ENCODE measurements at regions not wholly inside any gene's neighbourhood (a gene's known extent, or its start where the extent isn't known, plus 50 kb on each side); places are given as distances from the start of the nearest gene placed in this dataset.
A peak's percentile ranks its signal among the peaks of the same experiment; 100 is the strongest.

DNA sequence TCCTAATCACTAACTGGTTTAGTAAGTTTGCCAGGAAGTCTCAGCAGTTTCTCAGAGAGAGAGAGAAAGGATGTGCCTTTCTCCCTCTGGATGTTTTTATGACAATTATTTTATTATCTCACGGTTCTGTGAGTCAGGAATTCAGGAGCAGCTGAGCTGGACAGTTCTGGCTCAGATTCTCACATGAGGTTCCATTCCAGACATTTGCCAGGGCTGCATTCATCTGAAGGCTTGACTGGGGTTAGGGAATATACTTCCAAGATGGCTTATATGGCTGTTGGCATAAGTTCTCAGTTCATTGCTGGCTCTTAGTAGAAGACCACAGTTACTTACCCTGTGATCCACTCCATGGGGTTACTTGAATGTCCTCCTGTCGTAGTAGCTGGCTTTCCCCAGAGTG, 101.2 kb upstream of the ATF7IP start:
- DNase-seq, result no peak
- Histone ChIP-seq H3K4ac (ENCODE audit: low read depth, low read length) (no peak overlapping the region), H3K79me2 (ENCODE audit: insufficient read depth, low read length) (no peaks in the 10 kb centered on the region), H3K79me1 (ENCODE audit: insufficient read depth, low read depth, low read length, poor library complexity, severe bottlenecking) (no peaks in the 10 kb centered on the region), H4K20me1 (ENCODE audit: control insufficient read depth, insufficient read depth, insufficient read length) (no peaks in the 10 kb centered on the region), H3K4me1 (ENCODE audit: insufficient read depth, low read length) (peaks cover 9% of the 10 kb centered on the region), H3K9me3 (ENCODE audit: control insufficient read depth, low read depth, low read length) (peaks cover 7% of the 10 kb centered on the region), H3K23me2 (ENCODE audit: insufficient read length, low read depth, low read length, poor library complexity, severe bottlenecking) (no peaks in the 10 kb centered on the region), H4K91ac (ENCODE audit: insufficient read length, low read depth, low read length) (no peak overlapping the region), H4K8ac (replicated peaks; ENCODE audit: insufficient read length, low read depth, low read length) (no peak overlapping the region), H2BK12ac (ENCODE audit: insufficient read length, low read depth, low read length) (no peak overlapping the region), H2AK5ac (ENCODE audit: insufficient read length, low read length) (no peak overlapping the region), H2BK15ac (ENCODE audit: low read depth, low read length) (no peak overlapping the region), H3K14ac (ENCODE audit: insufficient read depth, low read length) (no peak overlapping the region), H3K23ac (ENCODE audit: insufficient read length, low read depth, low read length) (no peak overlapping the region), H3K27ac (ENCODE audit: insufficient read length, low read depth, low read length) (no peak overlapping the region), H3K18ac (ENCODE audit: insufficient read length, low read depth, low read length) (no peak overlapping the region), H3K9ac (ENCODE audit: extremely low read depth, insufficient read length, low read length) (no peak overlapping the region), H3T11ph (ENCODE audit: low read length) (no peak overlapping the region), H3K27me3 (ENCODE audit: insufficient read depth, low read length) (no peaks in the 10 kb centered on the region), H3K56ac (ENCODE audit: insufficient read length, low read depth, low read length) (no peak overlapping the region), H3K4me2 (ENCODE audit: insufficient read depth, insufficient read length, low read length) (no peak overlapping the region), H2AFZ (ENCODE audit: low read length) (no peak overlapping the region), H4K5ac (ENCODE audit: insufficient read length, low read depth, low read length) (no peak overlapping the region), H2BK120ac (ENCODE audit: low read depth, low read length, poor library complexity, severe bottlenecking) (no peak overlapping the region), H2BK20ac (ENCODE audit: low read depth, low read length, poor library complexity, severe bottlenecking) (no peak overlapping the region), H2BK5ac (ENCODE audit: insufficient read length, low read length) (no peak overlapping the region)
- Mint-ChIP-seq H3K4me1 (peaks cover 48% of the 10 kb centered on the region in 2 experiments), H3K4me3 (no peak overlapping the region), H3K27ac (peak overlapping the region in 1 of 3 experiments; percentile 35; a peak in 1 of 7 replicates), H3K9me3 (peaks cover 20 to 27% of the 10 kb centered on the region in 2 experiments), H3K27me3 (ENCODE audit: low read depth) (no peaks in the 10 kb centered on the region), H3K36me3 (ENCODE audit: insufficient read depth in 1 of 3, low read depth in 3 of 3) (peaks cover 13 to 25% (median 17%) of the 10 kb centered on the region in 3 experiments)
- TF ChIP-seq, protein P1, sequence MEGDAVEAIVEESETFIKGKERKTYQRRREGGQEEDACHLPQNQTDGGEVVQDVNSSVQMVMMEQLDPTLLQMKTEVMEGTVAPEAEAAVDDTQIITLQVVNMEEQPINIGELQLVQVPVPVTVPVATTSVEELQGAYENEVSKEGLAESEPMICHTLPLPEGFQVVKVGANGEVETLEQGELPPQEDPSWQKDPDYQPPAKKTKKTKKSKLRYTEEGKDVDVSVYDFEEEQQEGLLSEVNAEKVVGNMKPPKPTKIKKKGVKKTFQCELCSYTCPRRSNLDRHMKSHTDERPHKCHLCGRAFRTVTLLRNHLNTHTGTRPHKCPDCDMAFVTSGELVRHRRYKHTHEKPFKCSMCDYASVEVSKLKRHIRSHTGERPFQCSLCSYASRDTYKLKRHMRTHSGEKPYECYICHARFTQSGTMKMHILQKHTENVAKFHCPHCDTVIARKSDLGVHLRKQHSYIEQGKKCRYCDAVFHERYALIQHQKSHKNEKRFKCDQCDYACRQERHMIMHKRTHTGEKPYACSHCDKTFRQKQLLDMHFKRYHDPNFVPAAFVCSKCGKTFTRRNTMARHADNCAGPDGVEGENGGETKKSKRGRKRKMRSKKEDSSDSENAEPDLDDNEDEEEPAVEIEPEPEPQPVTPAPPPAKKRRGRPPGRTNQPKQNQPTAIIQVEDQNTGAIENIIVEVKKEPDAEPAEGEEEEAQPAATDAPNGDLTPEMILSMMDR (conservative IDR thresholded peaks at IDR 0.05), result no peak
- WGBS (ENCODE audit: extremely low coverage, insufficient read length, low lambda C conversion rate), result no CpG with 5 or more reads among the region's 2 CpGs
